Stimulated activated CD4-positive, alpha-beta T cell treated with anti-CD3 and anti-CD28 coated beads, Interleukin-1b, Interleukin-23, amount 100 ng/mL, for 24 hours (primary cell): ENCODE measurements at regions not wholly inside any gene's neighbourhood (a gene's known extent, or its start where the extent isn't known, plus 50 kb on each side); places are given as distances from the start of the nearest gene placed in this dataset.

Experiments
- DNase-seq, 4 experiments: peaks; one replicate each; pipeline ENCODE4 v3.0.0-alpha.2; 2020; ENCODE audit warnings: low read depth in 4 of 4, low spot score in 1 of 4

- DNase-seq, result no peak
Measured at GRCh38 chr21:38898422-38899096, 92.8 kb downstream of the ETS2 start.

GRCh38 chr21:38897532-38898421 lies 92.0 kb downstream of the ETS2 start:
- no peak for DNase-seq

- no peak for DNase-seq
Measured at GRCh38 chr21:38894899-38895298, 89.2 kb downstream of the ETS2 start.

- DNase-seq, result no peak
Measured at GRCh38 chr21:38888991-38889561, 83.3 kb downstream of the ETS2 start.

- DNase-seq, result no peak
Measured at GRCh38 chr21:38887749-38888148, 82.0 kb downstream of the ETS2 start.

GRCh38 chr21:38887062-38887686 lies 81.4 kb downstream of the ETS2 start:
- DNase-seq, result no peak

- no peak for DNase-seq
Measured at GRCh38 chr21:38885909-38886308, 80.2 kb downstream of the ETS2 start.

GRCh38 chr21:38884440-38884839 lies 78.7 kb downstream of the ETS2 start:
- no peak for DNase-seq

DNA sequence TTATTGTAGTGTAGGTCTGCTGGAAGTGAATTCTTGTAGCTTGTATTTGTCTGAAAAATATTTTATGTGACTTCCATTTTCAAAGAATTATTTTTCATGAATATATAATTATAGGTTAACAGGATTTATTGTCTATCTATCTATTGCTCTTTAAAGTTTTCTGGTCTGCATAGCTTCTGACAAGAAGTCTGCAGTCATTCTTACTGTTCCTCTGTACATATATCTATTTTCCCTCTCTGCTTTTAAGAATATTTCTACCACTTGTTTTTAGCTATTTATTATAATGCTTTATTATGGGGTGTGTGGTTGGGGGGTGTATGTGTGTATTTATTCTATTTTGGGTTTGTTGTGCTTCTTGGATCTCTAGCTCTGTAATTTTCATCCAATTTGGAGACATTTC lies 77.4 kb downstream of the ETS2 start:
- DNase-seq, result no peak

DNA sequence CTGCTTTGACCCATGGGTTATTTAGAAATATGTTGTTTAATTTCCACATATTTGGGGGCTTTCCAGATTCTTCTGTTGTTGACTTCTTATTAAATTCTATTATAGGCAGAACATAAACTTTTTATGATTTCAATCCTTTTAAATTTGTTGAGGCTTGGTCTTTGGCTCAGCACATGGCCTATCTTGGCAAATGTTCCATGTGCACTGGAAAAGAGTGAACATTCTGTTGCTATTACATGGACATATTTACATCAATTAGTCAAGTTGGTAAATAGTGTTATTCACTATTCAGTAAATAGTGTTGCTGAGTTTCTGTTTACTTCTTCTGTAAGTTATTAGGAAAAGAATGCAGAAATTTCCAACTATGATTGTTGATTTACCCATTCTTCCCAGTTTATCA lies 75.4 kb downstream of the ETS2 start:
- DNase-seq, result no peak

DNA sequence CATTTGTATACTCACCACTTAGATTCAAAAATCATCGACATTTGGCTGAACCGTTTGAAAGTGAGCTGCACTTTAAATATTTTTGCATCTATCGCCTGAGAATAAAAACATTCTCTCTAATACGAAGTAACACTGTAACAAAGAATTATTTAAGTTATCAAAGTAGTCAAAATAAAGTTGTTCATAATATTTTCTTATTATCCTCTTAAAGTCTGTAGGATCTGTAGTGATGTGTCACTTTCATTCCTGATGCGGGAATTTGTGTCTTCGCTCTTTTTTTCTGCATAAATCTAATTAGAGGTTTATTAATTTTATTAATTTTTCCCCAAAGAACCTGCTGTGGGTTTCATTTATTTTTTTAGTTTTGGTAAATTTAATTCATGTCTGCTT lies 74.8 kb downstream of the ETS2 start:
- DNase-seq, result no peak

DNA sequence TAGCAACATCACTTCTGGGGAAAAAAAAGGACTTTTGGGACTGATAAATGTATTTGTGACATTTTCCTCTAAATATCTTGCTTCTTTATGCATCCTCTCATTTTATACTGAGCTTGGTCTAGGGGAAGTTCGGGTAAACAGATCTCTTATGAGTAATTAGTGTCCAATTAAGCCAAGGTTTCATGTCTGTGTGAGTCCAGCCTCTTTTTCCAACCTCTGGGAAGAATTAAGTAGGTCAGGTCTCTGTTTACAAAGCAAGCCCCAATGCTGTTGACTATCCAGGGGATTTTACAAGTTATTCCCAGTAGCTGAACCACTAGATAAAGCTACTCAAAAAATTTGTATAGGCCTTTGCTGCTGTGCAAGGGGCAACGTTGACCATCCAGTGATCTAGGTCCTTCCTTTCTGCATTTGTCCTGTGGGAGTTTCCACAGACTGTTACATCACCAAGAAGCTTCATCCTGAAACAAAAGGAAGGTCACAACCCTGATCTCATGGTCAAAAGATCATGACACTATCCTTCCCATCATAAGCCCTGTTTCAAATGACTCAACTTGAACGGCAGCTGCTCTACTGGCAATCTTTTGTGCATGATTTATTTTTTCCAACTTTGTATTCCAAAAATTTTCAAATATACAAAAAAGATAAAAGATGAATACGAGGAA lies 74.3 kb downstream of the ETS2 start:
- DNase-seq, result no peak

DNA sequence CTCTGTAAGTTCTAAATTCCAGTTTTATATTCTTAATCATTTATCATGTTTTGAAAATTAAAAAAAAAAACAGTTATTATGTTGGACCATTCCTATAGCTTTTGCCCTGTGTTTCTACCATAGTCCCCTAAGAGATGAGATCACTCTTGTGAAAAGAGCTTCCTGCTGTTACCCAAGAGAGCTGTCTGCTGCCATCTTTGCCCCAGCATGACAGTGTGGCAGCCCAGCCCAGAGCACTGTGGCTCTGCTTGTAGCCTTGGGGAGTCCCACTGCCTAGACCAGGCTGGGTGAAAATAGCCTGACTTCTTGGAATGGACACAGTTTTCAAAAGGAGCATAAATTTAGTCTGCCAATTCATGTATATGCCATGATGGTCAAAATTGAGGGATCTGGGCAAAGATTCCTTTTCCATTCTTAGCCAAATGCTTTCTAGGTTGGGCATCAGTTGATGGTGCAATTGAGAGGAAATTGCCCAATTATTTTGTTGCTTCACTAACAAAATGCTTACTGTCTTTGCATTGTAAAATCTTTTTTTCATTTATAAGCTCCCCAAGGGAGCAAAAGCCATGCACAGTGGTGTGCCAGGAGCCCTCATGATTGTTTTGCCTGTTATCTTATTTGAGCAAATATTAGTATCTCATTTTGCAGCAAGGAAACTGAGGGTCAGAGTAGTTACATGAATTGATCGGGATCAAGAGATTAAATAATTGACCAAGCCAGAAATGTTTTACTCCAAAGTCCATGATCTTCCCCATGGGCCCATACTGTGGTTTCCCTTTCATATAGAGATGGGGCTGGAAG lies 72.8 kb downstream of the ETS2 start:
- DNase-seq, result no peak

DNA sequence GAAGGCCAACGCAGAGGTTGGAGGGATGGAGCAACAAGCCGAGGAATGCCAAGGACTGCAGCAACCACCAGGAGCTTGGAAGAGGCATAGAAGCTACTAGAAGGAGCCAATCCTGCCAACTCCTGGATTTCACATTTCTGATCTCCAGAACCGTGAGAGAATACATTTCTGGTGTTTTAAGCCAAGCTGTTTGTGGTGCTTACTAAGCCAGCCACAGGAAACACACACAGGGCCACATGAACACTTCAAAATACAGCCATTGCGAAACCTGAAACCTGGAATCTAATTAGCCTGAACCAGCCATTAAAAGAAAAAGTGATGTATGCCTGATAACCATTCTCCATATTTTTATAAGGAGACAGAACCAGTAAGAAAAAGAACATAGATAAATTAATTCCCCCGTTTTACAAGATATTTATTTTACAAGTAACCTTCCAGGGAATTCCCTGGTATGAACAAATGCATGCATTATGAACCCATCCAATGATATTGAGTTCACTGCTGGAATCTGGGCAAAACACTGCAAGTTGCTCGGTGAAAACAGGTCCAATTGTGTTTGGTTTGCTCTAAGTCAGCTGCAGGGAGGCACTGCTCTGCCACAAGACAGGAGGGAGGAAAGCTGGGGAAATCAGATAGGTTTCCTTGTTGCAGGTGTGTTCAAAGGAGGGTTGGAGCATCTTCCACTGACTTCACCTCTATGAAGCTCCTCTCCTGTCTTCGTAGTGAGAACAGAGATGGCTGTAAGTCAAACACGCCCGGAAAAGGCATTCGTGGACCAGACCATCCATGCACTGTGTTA lies 70.2 kb downstream of the ETS2 start:
- no peak for DNase-seq
